GM23248 (cell line): ENCODE measurements at regions not wholly inside any gene's neighbourhood (a gene's known extent, or its start where the extent isn't known, plus 50 kb on each side); places are given as distances from the start of the nearest gene placed in this dataset.

Source experiments
- DNase-seq: peaks from one replicate; pipeline ENCODE4 v3.0.0-alpha.2; 2015
- H2AFZ ChIP-seq: fragments of 200-600 bp; sonication (generic); 2 replicates; pipeline ENCODE4 v1.6.1; 2016; ENCODE audit warnings: antibody characterized with exemption
- H3F3A ChIP-seq: fragments of 200-600 bp; sonication (generic); 2 replicates; pipeline ENCODE4 v1.6.1; 2016; ENCODE audit warnings: mild to moderate bottlenecking, antibody characterized with exemption, mixed run types; ENCODE audit not compliant: insufficient read depth
- H3K27ac ChIP-seq: fragments of 200-600 bp; sonication (generic); 2 replicates; pipeline ENCODE4 v1.5.1; 2016; ENCODE audit warnings: mild to moderate bottlenecking
- H3K27me3 ChIP-seq: fragments of 200-600 bp; sonication (generic); replicated peaks from 2 replicates; pipeline ENCODE4 v1.6.1; 2016; ENCODE audit warnings: mild to moderate bottlenecking; ENCODE audit not compliant: insufficient read depth
- H3K36me3 ChIP-seq: fragments of 200-600 bp; sonication (generic); 2 replicates; pipeline ENCODE4 v1.6.1; 2016; ENCODE audit warnings: low read depth, mild to moderate bottlenecking
- H3K4me1 ChIP-seq: fragments of 200-600 bp; sonication (generic); 2 replicates; pipeline ENCODE4 v1.6.1; 2016; ENCODE audit warnings: mild to moderate bottlenecking; ENCODE audit not compliant: insufficient read depth
- H3K4me2 ChIP-seq: fragments of 200-600 bp; sonication (generic); one replicate; pipeline ENCODE4 v1.6.1; 2016; ENCODE audit warnings: mild to moderate bottlenecking; ENCODE audit not compliant: unreplicated experiment
- H3K4me3 ChIP-seq: fragments of 200-600 bp; sonication (generic); 2 replicates; pipeline ENCODE4 v1.5.1; 2016; ENCODE audit warnings: mild to moderate bottlenecking
- H3K79me2 ChIP-seq: fragments of 200-600 bp; sonication (generic); 2 replicates; pipeline ENCODE4 v1.6.1; 2016; ENCODE audit warnings: mild to moderate bottlenecking; ENCODE audit not compliant: insufficient read depth
- H3K9ac ChIP-seq: fragments of 200-600 bp; sonication (generic); 2 replicates; pipeline ENCODE4 v1.6.1; 2016; ENCODE audit warnings: mild to moderate bottlenecking
- H3K9me2 ChIP-seq: fragments of 200-600 bp; sonication (generic); 2 replicates; pipeline ENCODE4 v1.6.1; 2016; ENCODE audit warnings: mixed run types, mild to moderate bottlenecking, moderate library complexity; ENCODE audit not compliant: insufficient read depth
- H3K9me3 ChIP-seq: fragments of 200-600 bp; sonication (generic); one replicate; pipeline ENCODE4 v1.6.1; 2017; ENCODE audit warnings: low read depth
- H4K20me1 ChIP-seq: fragments of 200-600 bp; sonication (generic); 2 replicates; pipeline ENCODE4 v1.6.0; 2016; ENCODE audit not compliant: insufficient read depth
- EZH2 ChIP-seq: fragments of 200-600 bp; sonication (generic); IDR thresholded peaks from 2 replicates; pipeline ENCODE4 v1.6.1; 2018; ENCODE audit warnings: antibody characterized with exemption, mild to moderate bottlenecking; ENCODE audit not compliant: insufficient read depth, poor library complexity, severe bottlenecking
- EZH2phosphoT487 ChIP-seq: fragments of 200-600 bp; sonication (generic); IDR thresholded peaks from 2 replicates; pipeline ENCODE4 v1.6.1; 2018; ENCODE audit warnings: antibody characterized with exemption, moderate library complexity, mild to moderate bottlenecking, low read depth; ENCODE audit not compliant: insufficient read depth
- WGBS, 2 experiments: methylation state at CpG; one replicate each; pipeline ENCODE4 v1.1.6; 2015 to 2017; ENCODE audit warnings: low lambda C conversion rate in 2 of 2, low coverage in 1 of 2; ENCODE audit errors: missing lambda C conversion rate in 2 of 2; 5-methylcytosine and 5-hydroxymethylcytosine counted together
- in situ Hi-C: fragments of 300-500 bp; cut with MboI; formaldehyde crosslinking; loops from 2 replicates; pipeline ENCODE4 v1.15.0; 2020

- H3K27me3 ChIP-seq = no peaks in the 10 kb centered on the region
Observed at GRCh38 chr15:47337106-47337505, 380.2 kb upstream of the SEMA6D start.

DNA sequence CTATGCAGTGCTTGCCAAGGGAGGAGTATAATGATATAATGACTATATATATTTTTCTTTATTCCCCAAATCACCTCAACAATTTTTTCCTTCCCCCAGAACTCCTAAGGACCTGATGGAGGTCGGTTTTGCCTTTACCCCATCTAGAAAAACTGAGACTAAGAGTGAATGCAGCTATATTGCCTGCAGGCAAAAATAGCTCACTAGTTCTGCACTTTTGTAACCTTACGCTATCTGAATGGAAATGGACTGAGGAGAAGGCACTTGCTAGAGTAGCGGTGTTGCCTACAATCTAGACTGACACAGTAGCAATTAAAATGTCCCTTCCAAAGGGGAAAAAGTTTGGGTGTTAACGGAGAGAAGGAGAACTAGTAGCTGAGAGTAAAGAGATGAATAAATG lies 379.5 kb upstream of the SEMA6D start:
- H3K27me3 ChIP-seq = no peaks in the 10 kb centered on the region
- H3F3A ChIP-seq = no peaks in the 10 kb centered on the region
- H3K27ac ChIP-seq = no peak overlapping the region
- 37 to 48% methylated on average over 4 of the region's 4 CpGs for WGBS, 2 experiments
- no peaks in the 10 kb centered on the region for H3K9me3 ChIP-seq
- no peak overlapping the region for H2AFZ ChIP-seq
- H3K9ac ChIP-seq = no peak overlapping the region
- H3K4me1 ChIP-seq = no peaks in the 10 kb centered on the region
- DNase-seq = no peak
- no peak overlapping the region for H3K4me3 ChIP-seq
- no peaks in the 10 kb centered on the region for H3K36me3 ChIP-seq
- no peaks in the 10 kb centered on the region for H4K20me1 ChIP-seq
- H3K79me2 ChIP-seq = no peaks in the 10 kb centered on the region
- in situ Hi-C loops = no loop called here
- TF ChIP-seq EZH2phosphoT487 (no peak), EZH2 (no peak)
- H3K9me2 ChIP-seq = no peaks in the 10 kb centered on the region
- H3K4me2 ChIP-seq = no peak overlapping the region

More at GRCh38 chr15:47337106-47337505, 380.2 kb upstream of the SEMA6D start:
- no peak for TF ChIP-seq EZH2
- no peak for TF ChIP-seq EZH2phosphoT487
- no peaks in the 10 kb centered on the region for H3K79me2 ChIP-seq
- no peaks in the 10 kb centered on the region for H3F3A ChIP-seq
- no peak overlapping the region for H3K4me3 ChIP-seq
- H2AFZ ChIP-seq = no peak overlapping the region
- no peaks in the 10 kb centered on the region for H3K9me3 ChIP-seq
- 29 to 32% methylated on average over 2 of the region's 2 CpGs for WGBS, 2 experiments
- H3K36me3 ChIP-seq = no peaks in the 10 kb centered on the region
- DNase-seq = no peak
- H3K4me2 ChIP-seq = no peak overlapping the region
- H3K9me2 ChIP-seq = no peaks in the 10 kb centered on the region
- H3K4me1 ChIP-seq = no peaks in the 10 kb centered on the region
- H3K27ac ChIP-seq = no peak overlapping the region
- in situ Hi-C loops = no loop called here
- no peak overlapping the region for H3K9ac ChIP-seq
- no peaks in the 10 kb centered on the region for H4K20me1 ChIP-seq

GRCh38 chr15:47338771-47339170 lies 378.5 kb upstream of the SEMA6D start:
- Histone ChIP-seq H4K20me1 (no peaks in the 10 kb centered on the region), H3K27me3 (no peaks in the 10 kb centered on the region), H3K4me3 (no peak overlapping the region), H3K9me3 (no peaks in the 10 kb centered on the region), H2AFZ (no peak overlapping the region), H3F3A (no peaks in the 10 kb centered on the region), H3K4me2 (no peak overlapping the region), H3K27ac (no peak overlapping the region), H3K36me3 (no peaks in the 10 kb centered on the region), H3K4me1 (no peaks in the 10 kb centered on the region), H3K9me2 (no peaks in the 10 kb centered on the region), H3K9ac (no peak overlapping the region), H3K79me2 (no peaks in the 10 kb centered on the region)
- in situ Hi-C loops = no loop called here
- WGBS, 2 experiments = 32 to 35% methylated on average over 3 of the region's 3 CpGs
- no peak for DNase-seq
- TF ChIP-seq EZH2phosphoT487 (no peak), EZH2 (no peak)

DNA sequence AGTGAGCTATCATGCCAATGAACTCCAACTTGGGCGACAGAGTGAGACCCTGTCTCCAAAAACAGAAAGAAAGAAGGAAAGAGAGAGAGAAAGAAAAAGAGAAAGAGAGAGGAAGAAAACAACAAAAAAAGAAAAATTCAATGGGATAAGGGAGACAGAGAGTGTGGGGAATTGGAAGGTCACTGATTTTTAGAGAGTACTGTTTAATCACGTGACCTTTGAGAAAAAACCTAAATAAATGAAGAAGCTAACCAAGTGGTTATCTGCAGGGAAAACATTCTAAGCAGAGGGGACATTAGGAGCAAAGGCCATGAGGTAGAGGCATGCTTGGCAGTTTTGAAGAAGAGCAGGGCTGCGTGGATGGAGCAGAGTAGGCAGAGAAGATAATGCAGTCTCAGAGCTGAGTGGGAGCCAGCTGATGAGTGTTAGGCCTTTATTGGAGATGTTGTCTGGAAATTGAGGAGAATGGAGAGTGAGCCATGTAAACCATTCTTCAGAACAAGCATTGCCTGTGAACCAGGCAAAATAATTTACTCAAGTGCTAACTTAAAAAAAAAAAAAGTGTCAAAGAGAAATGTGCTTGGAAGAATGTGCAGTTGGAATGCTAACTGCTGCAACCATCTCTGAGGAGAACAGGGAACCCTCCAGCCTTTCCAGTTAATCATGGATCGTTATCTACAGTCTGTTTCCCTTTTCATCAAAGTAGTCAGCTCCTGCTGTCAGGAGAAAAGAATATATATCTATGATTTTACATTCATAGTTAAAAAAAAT lies 377.3 kb upstream of the SEMA6D start:
- Histone ChIP-seq H3F3A (no peaks in the 10 kb centered on the region), H4K20me1 (no peaks in the 10 kb centered on the region), H3K9me2 (no peaks in the 10 kb centered on the region), H3K4me1 (no peaks in the 10 kb centered on the region), H3K79me2 (no peaks in the 10 kb centered on the region), H3K9ac (no peak overlapping the region), H3K4me2 (no peak overlapping the region), H3K4me3 (no peak overlapping the region), H3K36me3 (no peaks in the 10 kb centered on the region), H2AFZ (no peak overlapping the region), H3K27me3 (no peaks in the 10 kb centered on the region), H3K27ac (no peak overlapping the region), H3K9me3 (no peaks in the 10 kb centered on the region)
- in situ Hi-C loops = no loop called here
- TF ChIP-seq EZH2phosphoT487 = no peak
- TF ChIP-seq EZH2 = no peak
- DNase-seq = no peak
- whole genome bisulfite sequencing, 2 experiments = 28 to 31% methylated on average over 4 of the region's 4 CpGs
